ENCODE measurements at regions not wholly inside any gene's neighbourhood (a gene's known extent, or its start where the extent isn't known, plus 50 kb on each side); places are given as distances from the start of the nearest gene placed in this dataset.

DNA sequence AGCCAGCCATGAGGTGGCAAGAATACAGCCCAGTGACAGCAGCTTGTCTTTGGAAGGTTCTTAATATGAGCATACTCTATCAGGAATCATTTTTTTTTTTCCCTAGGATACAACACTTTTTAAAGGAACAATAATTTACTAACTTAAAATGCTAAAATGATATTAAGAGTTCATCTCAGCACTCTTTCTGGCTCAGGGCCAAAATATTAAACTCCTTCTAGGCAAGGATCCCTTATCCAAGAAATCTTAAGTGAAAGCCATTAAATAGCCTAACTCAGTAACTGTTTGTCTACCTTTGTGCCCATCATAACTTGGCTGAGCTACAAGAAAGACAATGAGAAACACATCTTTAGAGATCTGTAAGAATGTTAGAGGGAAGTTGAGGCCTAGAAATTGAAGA lies 529.5 kb upstream of the TGFBR2 start:
- TF ChIP-seq, protein P1, sequence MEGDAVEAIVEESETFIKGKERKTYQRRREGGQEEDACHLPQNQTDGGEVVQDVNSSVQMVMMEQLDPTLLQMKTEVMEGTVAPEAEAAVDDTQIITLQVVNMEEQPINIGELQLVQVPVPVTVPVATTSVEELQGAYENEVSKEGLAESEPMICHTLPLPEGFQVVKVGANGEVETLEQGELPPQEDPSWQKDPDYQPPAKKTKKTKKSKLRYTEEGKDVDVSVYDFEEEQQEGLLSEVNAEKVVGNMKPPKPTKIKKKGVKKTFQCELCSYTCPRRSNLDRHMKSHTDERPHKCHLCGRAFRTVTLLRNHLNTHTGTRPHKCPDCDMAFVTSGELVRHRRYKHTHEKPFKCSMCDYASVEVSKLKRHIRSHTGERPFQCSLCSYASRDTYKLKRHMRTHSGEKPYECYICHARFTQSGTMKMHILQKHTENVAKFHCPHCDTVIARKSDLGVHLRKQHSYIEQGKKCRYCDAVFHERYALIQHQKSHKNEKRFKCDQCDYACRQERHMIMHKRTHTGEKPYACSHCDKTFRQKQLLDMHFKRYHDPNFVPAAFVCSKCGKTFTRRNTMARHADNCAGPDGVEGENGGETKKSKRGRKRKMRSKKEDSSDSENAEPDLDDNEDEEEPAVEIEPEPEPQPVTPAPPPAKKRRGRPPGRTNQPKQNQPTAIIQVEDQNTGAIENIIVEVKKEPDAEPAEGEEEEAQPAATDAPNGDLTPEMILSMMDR (conservative IDR thresholded peaks at IDR 0.05; ENCODE audit: low read depth in 2 of 2), result no peak
- TF ChIP-seq POLR2AphosphoS5 (IDR thresholded peaks at IDR 0.05; ENCODE audit: low read depth) (no peak), EZH2 (IDR thresholded peaks at IDR 0.05; ENCODE audit: low read depth, unreplicated experiment) (no peak)

All from GM23338 (cell line).